ENCODE measurements at regions not wholly inside any gene's neighbourhood (a gene's known extent, or its start where the extent isn't known, plus 50 kb on each side); places are given as distances from the start of the nearest gene placed in this dataset.

DNA sequence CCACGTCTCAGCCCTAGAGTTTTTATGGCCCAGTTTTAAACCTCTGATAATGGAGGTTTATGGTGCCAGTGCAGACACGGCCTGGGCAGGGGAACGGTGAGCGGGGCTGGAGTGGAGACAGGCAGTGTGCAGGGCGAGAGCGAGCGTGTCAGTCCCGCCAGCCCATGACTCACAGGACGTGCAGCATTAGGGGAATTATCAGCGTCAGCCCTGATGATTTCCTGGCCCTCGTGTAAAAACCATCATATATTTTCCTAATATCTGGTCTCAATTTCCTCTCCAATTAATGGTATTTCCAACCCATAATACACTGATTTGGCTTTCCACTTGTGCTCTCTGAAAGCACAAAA lies 104.6 kb upstream of the VSTM2B start:
- TF ChIP-seq, protein P1, sequence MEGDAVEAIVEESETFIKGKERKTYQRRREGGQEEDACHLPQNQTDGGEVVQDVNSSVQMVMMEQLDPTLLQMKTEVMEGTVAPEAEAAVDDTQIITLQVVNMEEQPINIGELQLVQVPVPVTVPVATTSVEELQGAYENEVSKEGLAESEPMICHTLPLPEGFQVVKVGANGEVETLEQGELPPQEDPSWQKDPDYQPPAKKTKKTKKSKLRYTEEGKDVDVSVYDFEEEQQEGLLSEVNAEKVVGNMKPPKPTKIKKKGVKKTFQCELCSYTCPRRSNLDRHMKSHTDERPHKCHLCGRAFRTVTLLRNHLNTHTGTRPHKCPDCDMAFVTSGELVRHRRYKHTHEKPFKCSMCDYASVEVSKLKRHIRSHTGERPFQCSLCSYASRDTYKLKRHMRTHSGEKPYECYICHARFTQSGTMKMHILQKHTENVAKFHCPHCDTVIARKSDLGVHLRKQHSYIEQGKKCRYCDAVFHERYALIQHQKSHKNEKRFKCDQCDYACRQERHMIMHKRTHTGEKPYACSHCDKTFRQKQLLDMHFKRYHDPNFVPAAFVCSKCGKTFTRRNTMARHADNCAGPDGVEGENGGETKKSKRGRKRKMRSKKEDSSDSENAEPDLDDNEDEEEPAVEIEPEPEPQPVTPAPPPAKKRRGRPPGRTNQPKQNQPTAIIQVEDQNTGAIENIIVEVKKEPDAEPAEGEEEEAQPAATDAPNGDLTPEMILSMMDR (IDR thresholded peaks at IDR 0.05): no peak
- TF ChIP-seq EZH2 (IDR thresholded peaks at IDR 0.05): no peak
